Testis (tissue), 2 donors: ENCODE measurements at regions not wholly inside any gene's neighbourhood (a gene's known extent, or its start where the extent isn't known, plus 50 kb on each side); places are given as distances from the start of the nearest gene placed in this dataset.

Experiments
- POLR2A ChIP-seq: fragments of 450-650 bp; IDR thresholded peaks from one replicate; pipeline ENCODE4 v1.6.1; 2017; ENCODE audit warnings: antibody characterized with exemption, mild to moderate bottlenecking, moderate library complexity
- TF ChIP-seq, protein P1 (sequence below), 3 experiments: fragments of 450-650 bp in 2 of 3; fragments of 200-600 bp in 1 of 3; sonication (generic) in 1 of 3; IDR thresholded peaks; one replicate each; pipeline ENCODE4 v1.5.1; 2016 to 2019; ENCODE audit warnings: antibody characterized with exemption in 3 of 3, mild to moderate bottlenecking in 2 of 3, moderate library complexity in 1 of 3

DNA sequence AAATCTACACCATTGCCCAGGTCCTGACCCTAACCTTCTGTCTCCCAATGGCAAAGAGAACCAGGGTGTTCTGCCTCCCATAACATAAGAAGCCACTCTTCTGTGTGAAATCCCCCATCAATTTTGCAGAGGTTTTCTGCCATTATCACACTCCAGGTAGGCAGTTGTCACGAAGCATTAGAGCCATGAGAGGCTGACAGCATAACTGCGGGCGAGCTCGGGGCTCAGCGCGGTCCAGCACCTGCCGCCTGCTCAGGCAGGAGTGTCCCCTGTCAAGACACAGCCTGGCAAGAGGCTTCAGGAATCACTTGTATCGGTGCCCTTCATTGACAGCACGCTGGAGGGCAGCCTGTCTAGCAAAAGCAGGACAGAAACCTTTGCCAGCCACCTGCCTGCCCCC is 251.2 kb downstream of the SATB2 start:
- TF ChIP-seq, protein P1, sequence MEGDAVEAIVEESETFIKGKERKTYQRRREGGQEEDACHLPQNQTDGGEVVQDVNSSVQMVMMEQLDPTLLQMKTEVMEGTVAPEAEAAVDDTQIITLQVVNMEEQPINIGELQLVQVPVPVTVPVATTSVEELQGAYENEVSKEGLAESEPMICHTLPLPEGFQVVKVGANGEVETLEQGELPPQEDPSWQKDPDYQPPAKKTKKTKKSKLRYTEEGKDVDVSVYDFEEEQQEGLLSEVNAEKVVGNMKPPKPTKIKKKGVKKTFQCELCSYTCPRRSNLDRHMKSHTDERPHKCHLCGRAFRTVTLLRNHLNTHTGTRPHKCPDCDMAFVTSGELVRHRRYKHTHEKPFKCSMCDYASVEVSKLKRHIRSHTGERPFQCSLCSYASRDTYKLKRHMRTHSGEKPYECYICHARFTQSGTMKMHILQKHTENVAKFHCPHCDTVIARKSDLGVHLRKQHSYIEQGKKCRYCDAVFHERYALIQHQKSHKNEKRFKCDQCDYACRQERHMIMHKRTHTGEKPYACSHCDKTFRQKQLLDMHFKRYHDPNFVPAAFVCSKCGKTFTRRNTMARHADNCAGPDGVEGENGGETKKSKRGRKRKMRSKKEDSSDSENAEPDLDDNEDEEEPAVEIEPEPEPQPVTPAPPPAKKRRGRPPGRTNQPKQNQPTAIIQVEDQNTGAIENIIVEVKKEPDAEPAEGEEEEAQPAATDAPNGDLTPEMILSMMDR (IDR thresholded peaks at IDR 0.05) = no peak
- no peak for TF ChIP-seq POLR2A
